Activated T-cell treated with anti-CD3 and anti-CD28 coated beads for 24 hours (primary cell): ENCODE measurements at regions not wholly inside any gene's neighbourhood (a gene's known extent, or its start where the extent isn't known, plus 50 kb on each side); places are given as distances from the start of the nearest gene placed in this dataset.

Source experiments
- DNase-seq: peaks from one replicate; pipeline ENCODE4 v3.0.0-alpha.2; 2020; ENCODE audit warnings: low read depth

GRCh38 chr16:6066652-6067051 is 969.1 kb upstream of the EEF2KMT start:
- no peak for DNase-seq

GRCh38 chr16:6063526-6063925 is 965.9 kb upstream of the EEF2KMT start:
- DNase-seq: no peak

DNA sequence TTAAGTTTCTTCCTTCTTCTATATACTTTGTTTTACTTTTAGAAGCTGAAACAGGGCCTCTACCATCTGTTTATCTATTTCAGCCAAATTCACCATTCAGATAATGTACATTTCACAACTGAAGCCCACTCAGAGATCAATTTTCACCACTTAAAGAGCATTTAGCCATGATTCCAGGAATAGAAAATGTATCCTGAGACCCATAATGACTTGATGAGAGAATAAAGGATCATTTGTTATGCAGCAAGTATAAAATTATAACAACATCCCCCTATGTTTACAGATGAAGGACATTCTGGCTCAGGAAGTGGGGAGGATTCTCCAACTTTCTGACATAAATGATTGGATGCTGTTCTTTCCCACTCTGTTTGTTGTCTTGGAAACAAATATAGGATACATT is 962.1 kb upstream of the EEF2KMT start:
- no peak for DNase-seq

DNA sequence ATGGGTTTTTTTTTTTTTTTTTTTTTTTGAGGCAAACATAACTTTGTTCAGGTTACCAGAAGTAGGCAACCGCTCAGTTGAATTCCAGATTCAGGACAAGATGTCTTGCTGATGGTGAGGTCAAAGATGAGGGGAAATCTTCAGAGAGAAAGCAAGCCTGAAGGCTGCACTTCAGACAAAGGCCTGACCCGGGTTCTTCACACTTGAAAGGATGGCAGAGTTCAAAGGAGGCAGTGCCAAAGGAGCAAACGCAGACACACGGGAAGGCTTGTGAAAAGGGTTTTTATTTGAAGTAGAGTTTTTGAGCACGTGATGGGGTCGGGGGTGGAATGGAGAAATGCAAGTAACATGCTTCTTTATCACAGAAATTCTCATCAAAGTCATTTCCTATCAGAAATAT is 960.2 kb upstream of the EEF2KMT start:
- DNase-seq: no peak

DNA sequence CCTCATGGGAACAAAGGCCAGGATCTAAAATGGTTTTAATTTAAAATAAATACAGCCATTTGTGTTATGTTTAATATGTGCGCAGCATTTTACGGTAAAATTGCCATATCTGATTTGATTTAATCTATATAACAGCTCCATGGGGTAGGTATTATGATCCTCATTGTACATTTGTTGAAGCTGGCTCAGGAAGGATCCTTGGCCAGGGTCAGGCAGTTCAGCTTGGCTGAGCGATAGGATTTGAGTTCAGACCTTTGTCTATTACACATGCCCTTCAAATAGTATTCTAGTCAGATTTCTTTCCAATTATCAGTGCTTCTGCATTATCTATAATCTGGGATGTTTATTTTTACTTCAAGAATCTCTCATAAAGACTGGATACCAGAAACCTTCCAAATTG is 950.4 kb upstream of the EEF2KMT start:
- DNase-seq: no peak

- DNase-seq: no peak
Measured at GRCh38 chr16:6047325-6047724, 949.7 kb upstream of the EEF2KMT start.

GRCh38 chr16:6038941-6039645 is 941.5 kb upstream of the EEF2KMT start:
- no peak for DNase-seq

DNA sequence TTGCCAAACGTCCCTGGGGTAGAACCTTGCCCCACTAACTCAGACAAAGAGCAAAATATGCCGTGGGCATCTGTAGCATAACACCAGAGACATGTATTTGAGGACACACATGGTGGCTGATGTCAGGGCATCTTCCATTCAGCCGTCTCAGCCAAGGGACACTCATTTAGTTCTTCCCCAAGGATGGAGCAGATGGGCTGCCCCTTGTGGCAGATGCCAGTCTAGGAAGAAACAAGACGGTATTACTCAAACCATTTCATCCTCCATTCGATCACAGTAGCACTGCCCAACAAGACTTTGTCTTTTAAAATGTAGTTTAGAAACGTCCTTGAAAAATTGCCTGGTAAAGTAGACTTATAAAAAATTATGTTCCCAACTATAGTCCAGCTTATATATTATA is 937.6 kb upstream of the EEF2KMT start:
- DNase-seq: no peak

DNA sequence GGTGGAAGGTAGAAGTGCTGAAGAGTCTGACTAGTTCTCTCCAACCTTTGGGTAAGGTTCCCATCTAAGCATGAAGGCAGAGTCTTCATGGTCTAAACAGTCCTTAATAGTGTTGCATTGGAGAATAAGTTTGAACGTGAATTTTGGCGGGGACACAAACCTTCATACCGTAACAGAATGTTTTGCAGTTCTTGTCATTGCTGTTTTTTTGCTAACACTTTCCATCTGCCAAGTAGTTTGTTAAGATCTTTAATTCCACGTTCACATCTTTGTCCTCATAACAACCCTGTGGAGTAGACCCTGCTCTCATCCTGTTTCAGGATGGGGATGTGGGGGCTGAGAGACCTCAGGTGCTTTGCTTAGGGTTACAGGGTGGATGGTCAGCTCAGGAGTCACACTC is 936.9 kb upstream of the EEF2KMT start:
- DNase-seq: no peak

DNA sequence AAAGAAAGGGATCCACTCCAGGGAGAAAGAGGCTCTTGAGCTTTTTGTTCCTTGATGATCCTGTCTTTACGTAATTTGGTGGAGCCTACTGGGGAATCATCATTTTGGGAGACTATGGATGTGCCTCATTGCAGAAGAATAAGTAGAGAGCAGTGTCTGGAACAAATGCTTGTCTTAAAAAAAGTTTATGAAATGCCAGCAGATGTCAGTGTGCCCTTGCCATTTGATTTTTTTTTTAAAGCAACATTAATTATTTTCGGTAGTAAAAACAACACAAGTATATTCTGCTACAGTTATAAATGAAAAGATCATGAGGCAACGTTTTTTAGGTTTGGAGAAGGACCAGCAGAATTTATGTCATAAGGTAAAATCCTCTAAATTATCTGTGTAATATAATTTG is 934.8 kb upstream of the EEF2KMT start:
- no peak for DNase-seq

GRCh38 chr16:6031567-6031966 is 934.0 kb upstream of the EEF2KMT start:
- DNase-seq: no peak

GRCh38 chr16:6031102-6031501 is 933.5 kb upstream of the EEF2KMT start:
- no peak for DNase-seq

DNA sequence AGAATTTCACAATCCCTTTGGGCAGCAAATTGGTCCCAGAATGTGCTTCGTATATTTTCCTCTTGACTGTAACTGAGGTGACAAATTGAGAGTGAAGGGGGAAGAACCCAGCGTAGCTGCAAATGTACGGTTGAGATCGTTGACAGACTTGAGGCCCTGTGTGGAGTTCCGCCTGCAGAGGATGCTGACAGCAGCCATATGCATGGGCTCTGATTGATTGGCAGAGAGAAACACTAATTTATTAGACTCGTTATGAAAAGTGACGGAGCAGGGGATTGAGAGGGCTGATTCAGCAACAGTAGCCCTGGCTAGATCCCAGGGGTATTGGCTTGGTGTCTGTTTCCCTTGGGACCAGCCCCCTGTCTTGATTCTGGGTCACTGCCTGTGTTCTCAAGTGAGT is 930.1 kb upstream of the EEF2KMT start:
- no peak for DNase-seq

GRCh38 chr16:6023449-6023848 is 925.9 kb upstream of the EEF2KMT start:
- no peak for DNase-seq

DNA sequence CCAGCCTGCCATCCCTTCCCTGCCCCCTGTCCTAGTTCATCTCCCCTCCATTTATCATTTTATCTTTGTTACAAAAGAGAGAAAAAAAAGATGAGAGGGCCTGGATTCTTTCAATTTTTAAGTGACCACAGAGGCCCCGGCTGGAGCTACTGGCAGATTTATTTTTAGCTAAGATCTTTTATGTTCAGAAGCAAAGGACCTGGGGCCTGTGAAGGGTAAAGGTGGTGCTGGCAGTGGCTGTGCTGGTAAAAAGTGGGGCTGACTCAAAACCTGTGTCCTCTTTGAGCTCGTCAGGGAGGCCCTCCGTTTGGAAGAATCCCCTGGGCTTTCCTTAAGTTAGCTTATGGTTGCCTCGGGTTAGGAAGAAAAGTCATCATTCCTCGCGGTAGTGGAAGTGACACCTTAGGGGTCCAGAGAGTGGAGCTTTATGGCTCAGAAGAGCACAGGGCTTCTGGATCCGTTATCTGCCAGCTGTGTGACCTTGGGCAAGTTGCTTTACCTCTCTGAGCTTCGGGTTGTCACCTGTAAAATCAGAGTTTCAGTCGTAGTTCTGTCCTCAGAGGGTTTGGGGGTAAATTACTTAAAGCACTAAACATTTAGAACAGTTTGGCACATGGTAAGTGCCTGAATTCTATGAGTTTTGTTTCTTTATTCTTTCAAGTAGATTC is 923.8 kb upstream of the EEF2KMT start:
- no peak for DNase-seq

- DNase-seq: no peak
Measured at GRCh38 chr16:6020162-6020985, 922.8 kb upstream of the EEF2KMT start.

DNA sequence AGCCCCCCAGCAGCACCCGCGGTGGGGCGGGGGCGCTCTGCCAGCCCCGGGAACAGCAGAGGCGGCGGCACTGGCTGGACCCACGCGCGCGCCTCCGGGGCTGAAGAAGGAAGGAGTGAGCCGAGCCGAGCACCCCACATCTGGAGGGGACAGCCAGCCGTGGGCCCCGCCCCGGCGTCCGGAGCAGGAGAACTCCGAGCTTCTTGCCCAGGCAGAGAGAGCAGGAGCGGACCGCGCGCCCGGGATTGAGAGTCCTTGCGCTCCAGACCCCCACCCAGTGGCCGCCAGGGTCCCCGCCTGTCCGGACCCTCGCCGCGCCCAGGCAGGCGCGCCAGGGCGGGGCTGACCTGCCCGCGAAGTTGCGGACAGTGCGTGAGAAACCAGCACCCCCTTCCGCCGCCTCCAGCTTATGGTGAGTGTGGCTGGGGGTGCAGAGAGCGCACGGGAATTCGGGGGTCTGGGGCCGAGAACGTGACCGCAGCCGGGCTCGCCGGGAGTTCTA is 921.9 kb upstream of the EEF2KMT start:
- no peak for DNase-seq

DNA sequence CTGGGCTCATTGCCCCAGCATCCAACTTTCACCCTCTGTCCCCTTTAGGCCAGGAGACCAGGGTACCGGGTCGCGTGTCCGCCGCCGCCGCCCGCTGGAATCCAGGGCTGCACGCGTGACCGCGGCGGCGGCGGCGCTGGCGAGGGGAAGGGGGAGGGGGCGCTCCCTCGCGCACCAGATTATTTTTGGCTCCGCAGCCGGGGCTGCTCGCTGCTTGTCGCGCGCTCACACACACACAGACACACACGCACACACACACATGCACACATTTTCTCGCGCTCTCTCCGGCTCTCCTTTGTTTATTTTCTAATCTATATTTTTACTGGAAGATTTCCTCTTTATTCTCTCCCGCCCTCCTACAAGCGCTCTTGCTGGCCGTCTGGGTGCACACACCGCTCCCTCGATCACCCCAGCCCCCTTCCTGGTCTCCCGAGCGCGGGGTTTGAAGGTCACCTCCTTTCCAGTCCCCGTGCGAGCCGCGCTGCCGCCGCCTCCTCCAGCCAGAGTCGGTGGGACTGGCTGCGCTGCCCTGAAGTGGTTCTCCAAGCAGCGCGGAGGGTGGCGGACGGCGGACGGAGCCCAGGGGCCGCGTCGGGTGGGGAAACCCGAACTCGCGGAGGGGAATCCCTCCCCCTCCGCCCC is 921.4 kb upstream of the EEF2KMT start:
- DNase-seq: no peak

GRCh38 chr16:6016530-6017184 is 919.1 kb upstream of the EEF2KMT start:
- no peak for DNase-seq

- no peak for DNase-seq
Measured at GRCh38 chr16:6012716-6013115, 915.1 kb upstream of the EEF2KMT start.

DNA sequence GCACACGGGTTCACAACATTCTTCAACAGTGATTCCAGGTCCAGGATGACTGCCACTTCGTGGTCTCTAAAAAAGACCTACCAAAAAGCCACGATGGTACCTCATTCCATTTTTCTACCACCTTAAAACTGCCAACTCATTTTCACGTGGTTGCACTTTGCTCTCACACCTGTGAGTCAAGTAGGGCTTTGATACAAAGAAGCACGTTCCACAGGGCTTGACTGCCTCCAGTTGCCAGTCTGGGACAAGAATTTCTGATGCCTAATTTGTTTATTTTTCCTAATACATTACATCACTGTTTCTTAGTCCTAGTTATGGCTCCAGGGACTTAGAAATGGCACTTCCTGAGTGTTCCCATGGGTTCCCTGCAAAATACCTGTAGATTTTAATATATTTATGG is 911.6 kb upstream of the EEF2KMT start:
- DNase-seq: no peak

DNA sequence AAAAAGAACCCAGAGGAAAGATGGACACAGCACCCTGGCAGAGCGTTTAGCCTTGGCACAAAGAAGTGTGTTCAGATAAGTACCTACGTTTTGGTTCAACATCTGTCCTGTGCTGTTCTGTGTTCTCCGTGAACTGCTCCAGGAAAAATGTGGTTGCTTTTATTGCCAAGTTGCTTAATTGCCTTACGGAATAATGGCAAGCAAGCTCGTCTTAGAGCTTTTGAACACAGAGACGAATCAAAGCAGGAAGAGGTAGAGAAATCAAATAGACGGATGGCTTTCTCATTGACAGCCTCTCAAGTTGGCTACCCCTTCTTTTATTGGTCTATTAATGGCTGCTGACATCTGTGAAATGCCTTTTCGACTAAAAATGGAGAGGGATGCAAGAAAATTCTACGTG is 911.1 kb upstream of the EEF2KMT start:
- DNase-seq: no peak
